PFSK-1 (cell line): ENCODE measurements at regions not wholly inside any gene's neighbourhood (a gene's known extent, or its start where the extent isn't known, plus 50 kb on each side); places are given as distances from the start of the nearest gene placed in this dataset.

Experiments used
- POLR2AphosphoS5 ChIP-seq: IDR thresholded peaks from 2 replicates; pipeline ENCODE4 v1.6.1; 2012; ENCODE audit warnings: low read depth, mild to moderate bottlenecking, control low read depth, low read length, moderate library complexity
- REST ChIP-seq, 2 experiments: IDR thresholded peaks; 2 replicates each; pipeline versions ENCODE4 v1.6.1 to v1.8.0; 2011 to 2012; ENCODE audit warnings: low read depth in 2 of 2, low read length in 2 of 2, control low read depth in 1 of 2, inconsistent platforms in 1 of 2, mild to moderate bottlenecking in 1 of 2, moderate library complexity in 1 of 2; ENCODE audit not compliant: insufficient read depth in 1 of 2
- TAF1 ChIP-seq: IDR thresholded peaks from 2 replicates; pipeline ENCODE4 v1.6.1; 2012; ENCODE audit warnings: low read length, control low read depth, borderline replicate concordance; ENCODE audit not compliant: insufficient read depth

DNA sequence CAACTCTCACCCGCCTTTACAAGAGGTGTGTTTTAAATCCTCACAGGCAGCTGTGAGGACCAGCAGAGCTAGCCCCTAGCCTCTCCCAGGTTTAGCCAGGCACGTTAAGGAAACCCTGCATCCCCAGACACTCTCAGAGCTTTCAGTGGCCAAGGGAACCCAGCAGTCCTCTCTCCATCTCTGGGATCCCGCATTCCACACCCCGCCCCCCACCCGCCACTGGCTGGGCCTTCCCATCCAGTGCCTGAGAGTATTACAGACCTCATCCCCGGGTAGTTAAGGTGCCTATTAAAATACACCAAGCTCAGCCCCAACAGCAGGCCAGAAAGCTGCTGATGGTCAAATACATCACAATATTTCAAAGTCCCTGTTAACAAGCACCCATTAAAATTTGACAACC is 256.2 kb downstream of the BCOR start:
- TF ChIP-seq TAF1 (no peak), POLR2AphosphoS5 (no peak), REST (IDR thresholded peaks at IDR 0.05; ENCODE audit: insufficient read depth in 1 of 2, low read depth in 2 of 2, low read length in 2 of 2) (no peak)
